ENCODE measurements at regions not wholly inside any gene's neighbourhood (a gene's known extent, or its start where the extent isn't known, plus 50 kb on each side); places are given as distances from the start of the nearest gene placed in this dataset.

DNA sequence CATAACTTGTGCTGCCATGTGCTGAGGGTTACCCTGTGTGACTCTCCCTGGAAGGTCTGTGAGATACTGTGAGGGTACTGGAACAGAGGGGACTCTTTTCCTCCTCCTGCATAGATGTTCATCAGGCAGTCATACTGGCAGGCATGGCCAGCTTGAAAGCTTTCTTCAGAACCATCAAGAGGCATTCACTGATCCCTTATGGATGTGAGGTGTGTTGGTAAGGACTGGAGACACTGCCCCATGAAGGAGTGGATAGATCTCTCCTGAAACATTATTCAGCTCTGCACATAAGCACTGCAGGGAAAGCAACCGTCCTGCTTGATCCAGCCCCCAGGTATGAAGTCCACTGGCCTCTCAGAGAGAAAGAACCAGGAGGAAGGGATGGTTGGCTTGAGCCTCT is 176.6 kb upstream of the ARL4C start:
- no peak overlapping the region for H2AK5ac ChIP-seq (ENCODE audit: insufficient read length, low read length)
- H3K4ac ChIP-seq (ENCODE audit: low read depth, low read length) = no peak overlapping the region
- no peaks in the 10 kb centered on the region for H3K23me2 ChIP-seq (ENCODE audit: insufficient read length, low read depth, low read length, poor library complexity, severe bottlenecking)
- peaks cover 56% of the 10 kb centered on the region in 2 experiments for H3K4me1 Mint-ChIP-seq
- no peaks in the 10 kb centered on the region for H3K9me3 ChIP-seq (ENCODE audit: control insufficient read depth, low read depth, low read length)
- H2BK20ac ChIP-seq (ENCODE audit: low read depth, low read length, poor library complexity, severe bottlenecking) = no peak overlapping the region
- no peak overlapping the region for H2BK120ac ChIP-seq (ENCODE audit: low read depth, low read length, poor library complexity, severe bottlenecking)
- H3T11ph ChIP-seq (ENCODE audit: low read length) = no peak overlapping the region
- H4K8ac ChIP-seq (replicated peaks; ENCODE audit: insufficient read length, low read depth, low read length) = no peak overlapping the region
- no peak overlapping the region for H4K5ac ChIP-seq (ENCODE audit: insufficient read length, low read depth, low read length)
- no peak overlapping the region for H3K9ac ChIP-seq (ENCODE audit: extremely low read depth, insufficient read length, low read length)
- TF ChIP-seq CTCF (conservative IDR thresholded peaks at IDR 0.05) = no peak
- no peak overlapping the region for H3K27ac ChIP-seq (ENCODE audit: insufficient read length, low read depth, low read length)
- no peak overlapping the region for H3K4me2 ChIP-seq (ENCODE audit: insufficient read depth, insufficient read length, low read length)
- no peak overlapping the region for H3K27ac Mint-ChIP-seq
- no peak overlapping the region for H3K18ac ChIP-seq (ENCODE audit: insufficient read length, low read depth, low read length)
- H3K23ac ChIP-seq (ENCODE audit: insufficient read length, low read depth, low read length) = no peak overlapping the region
- no peaks in the 10 kb centered on the region for H3K79me1 ChIP-seq (ENCODE audit: insufficient read depth, low read depth, low read length, poor library complexity, severe bottlenecking)
- WGBS (ENCODE audit: extremely low coverage, insufficient read length, low lambda C conversion rate) = no CpG with 5 or more reads among the region's 1 CpG
- H2BK12ac ChIP-seq (ENCODE audit: insufficient read length, low read depth, low read length) = no peak overlapping the region
- peaks cover 10 to 16% of the 10 kb centered on the region in 2 experiments; a peak in 4 of 5 replicates for H3K9me3 Mint-ChIP-seq
- no peak overlapping the region for H2BK15ac ChIP-seq (ENCODE audit: low read depth, low read length)
- H3K4me1 ChIP-seq (ENCODE audit: insufficient read depth, low read length) = peaks cover 7% of the 10 kb centered on the region
- H3K4me3 Mint-ChIP-seq = no peak overlapping the region
- no peak overlapping the region for H4K91ac ChIP-seq (ENCODE audit: insufficient read length, low read depth, low read length)
- H3K14ac ChIP-seq (ENCODE audit: insufficient read depth, low read length) = no peak overlapping the region
- no peak overlapping the region for H3K56ac ChIP-seq (ENCODE audit: insufficient read length, low read depth, low read length)
- H2BK5ac ChIP-seq (ENCODE audit: insufficient read length, low read length) = no peak overlapping the region
- peaks cover 5 to 24% (median 7%) of the 10 kb centered on the region in 3 experiments; a peak in 6 of 7 replicates for H3K36me3 Mint-ChIP-seq (ENCODE audit: insufficient read depth in 1 of 3, low read depth in 3 of 3)
- no peaks in the 10 kb centered on the region for H3K79me2 ChIP-seq (ENCODE audit: insufficient read depth, low read length)
- H3K27me3 ChIP-seq (ENCODE audit: insufficient read depth, low read length) = no peaks in the 10 kb centered on the region
- DNase-seq = no peak
- H2AFZ ChIP-seq (ENCODE audit: low read length) = no peak overlapping the region
- no peaks in the 10 kb centered on the region for H4K20me1 ChIP-seq (ENCODE audit: control insufficient read depth, insufficient read depth, insufficient read length)
- peaks cover 4% of the 10 kb centered on the region; the same call in 1 of the 2 replicates for H3K27me3 Mint-ChIP-seq (ENCODE audit: low read depth)
